NCI-H526 (cell line): ENCODE measurements at regions not wholly inside any gene's neighbourhood (a gene's known extent, or its start where the extent isn't known, plus 50 kb on each side); places are given as distances from the start of the nearest gene placed in this dataset.

Source experiments
- DNase-seq, 2 experiments: peaks; one replicate each; lab custom pipeline; 2025; lab: John Stamatoyannopoulos, UW

GRCh38 chr20:39227416-39227815 lies 265.3 kb downstream of the DHX35 start:
- DNase-seq = no peak

GRCh38 chr20:39225978-39226377 lies 263.8 kb downstream of the DHX35 start:
- no peak for DNase-seq

GRCh38 chr20:39225536-39225935 lies 263.4 kb downstream of the DHX35 start:
- no peak for DNase-seq

- no peak for DNase-seq
These were observed 260.0 kb downstream of the DHX35 start for GRCh38 chr20:39222101-39222500.

GRCh38 chr20:39216195-39216594 lies 254.1 kb downstream of the DHX35 start:
- no peak for DNase-seq

GRCh38 chr20:39214828-39215227 lies 252.7 kb downstream of the DHX35 start:
- DNase-seq = no peak

GRCh38 chr20:39213476-39214145 lies 251.5 kb downstream of the DHX35 start:
- no peak for DNase-seq

GRCh38 chr20:39211060-39211748 lies 249.1 kb downstream of the DHX35 start:
- no peak for DNase-seq

GRCh38 chr20:39210341-39211036 lies 248.3 kb downstream of the DHX35 start:
- DNase-seq = no peak

- no peak for DNase-seq
These were observed 244.9 kb downstream of the DHX35 start for GRCh38 chr20:39206899-39207564.

GRCh38 chr20:39195582-39196021 lies 233.5 kb downstream of the DHX35 start:
- DNase-seq = no peak

- DNase-seq = no peak
These were observed 228.8 kb downstream of the DHX35 start for GRCh38 chr20:39190666-39191570.

- DNase-seq = no peak
These were observed 226.2 kb downstream of the DHX35 start for GRCh38 chr20:39188266-39188765.

- no peak for DNase-seq
These were observed 219.3 kb downstream of the DHX35 start for GRCh38 chr20:39181490-39181889.

GRCh38 chr20:39176457-39176856 lies 214.3 kb downstream of the DHX35 start:
- no peak for DNase-seq

GRCh38 chr20:39170896-39171463 lies 208.8 kb downstream of the DHX35 start:
- no peak for DNase-seq

GRCh38 chr20:39165099-39165498 lies 203.0 kb downstream of the DHX35 start:
- DNase-seq = no peak

- DNase-seq = no peak
These were observed 202.5 kb downstream of the DHX35 start for GRCh38 chr20:39164642-39165041.

- no peak for DNase-seq
These were observed 201.8 kb downstream of the DHX35 start for GRCh38 chr20:39163993-39164392.

GRCh38 chr20:39161900-39162299 lies 199.8 kb downstream of the DHX35 start:
- DNase-seq = no peak

- DNase-seq = no peak
These were observed 193.8 kb downstream of the DHX35 start for GRCh38 chr20:39155971-39156370.
